ENCODE measurements at regions not wholly inside any gene's neighbourhood (a gene's known extent, or its start where the extent isn't known, plus 50 kb on each side); places are given as distances from the start of the nearest gene placed in this dataset.

DNA sequence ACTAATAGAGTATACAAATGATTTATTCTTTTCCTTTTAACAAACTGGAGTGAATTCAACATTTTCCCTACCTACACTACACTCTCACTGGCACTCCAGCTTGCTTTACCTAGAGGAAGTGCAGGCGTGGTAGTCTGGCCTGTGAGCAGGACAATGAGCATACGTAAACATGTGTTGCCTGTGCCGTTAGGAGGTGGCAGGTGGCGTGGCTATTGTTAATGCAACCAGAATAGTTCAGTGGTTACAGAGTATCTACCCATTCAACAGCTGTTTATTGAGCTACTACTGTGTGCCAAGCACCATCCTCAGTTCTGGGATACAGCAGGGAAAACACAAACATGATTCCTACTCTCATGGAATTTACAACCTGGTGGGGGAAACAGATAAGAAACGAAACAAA is 299.7 kb upstream of the KAZN start:
- no peak overlapping the region for H3K4me3 ChIP-seq (ENCODE audit: low read depth, low read length)
- CTCF ChIA-PET = no interaction called here
- POLR2A ChIA-PET = no interaction called here
- no peak for DNase-seq (ENCODE audit: low read depth, low spot score)
- TF ChIP-seq, protein P1, sequence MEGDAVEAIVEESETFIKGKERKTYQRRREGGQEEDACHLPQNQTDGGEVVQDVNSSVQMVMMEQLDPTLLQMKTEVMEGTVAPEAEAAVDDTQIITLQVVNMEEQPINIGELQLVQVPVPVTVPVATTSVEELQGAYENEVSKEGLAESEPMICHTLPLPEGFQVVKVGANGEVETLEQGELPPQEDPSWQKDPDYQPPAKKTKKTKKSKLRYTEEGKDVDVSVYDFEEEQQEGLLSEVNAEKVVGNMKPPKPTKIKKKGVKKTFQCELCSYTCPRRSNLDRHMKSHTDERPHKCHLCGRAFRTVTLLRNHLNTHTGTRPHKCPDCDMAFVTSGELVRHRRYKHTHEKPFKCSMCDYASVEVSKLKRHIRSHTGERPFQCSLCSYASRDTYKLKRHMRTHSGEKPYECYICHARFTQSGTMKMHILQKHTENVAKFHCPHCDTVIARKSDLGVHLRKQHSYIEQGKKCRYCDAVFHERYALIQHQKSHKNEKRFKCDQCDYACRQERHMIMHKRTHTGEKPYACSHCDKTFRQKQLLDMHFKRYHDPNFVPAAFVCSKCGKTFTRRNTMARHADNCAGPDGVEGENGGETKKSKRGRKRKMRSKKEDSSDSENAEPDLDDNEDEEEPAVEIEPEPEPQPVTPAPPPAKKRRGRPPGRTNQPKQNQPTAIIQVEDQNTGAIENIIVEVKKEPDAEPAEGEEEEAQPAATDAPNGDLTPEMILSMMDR (IDR thresholded peaks at IDR 0.05; ENCODE audit: insufficient read depth, low read length, missing control alignments) = no peak

DNA sequence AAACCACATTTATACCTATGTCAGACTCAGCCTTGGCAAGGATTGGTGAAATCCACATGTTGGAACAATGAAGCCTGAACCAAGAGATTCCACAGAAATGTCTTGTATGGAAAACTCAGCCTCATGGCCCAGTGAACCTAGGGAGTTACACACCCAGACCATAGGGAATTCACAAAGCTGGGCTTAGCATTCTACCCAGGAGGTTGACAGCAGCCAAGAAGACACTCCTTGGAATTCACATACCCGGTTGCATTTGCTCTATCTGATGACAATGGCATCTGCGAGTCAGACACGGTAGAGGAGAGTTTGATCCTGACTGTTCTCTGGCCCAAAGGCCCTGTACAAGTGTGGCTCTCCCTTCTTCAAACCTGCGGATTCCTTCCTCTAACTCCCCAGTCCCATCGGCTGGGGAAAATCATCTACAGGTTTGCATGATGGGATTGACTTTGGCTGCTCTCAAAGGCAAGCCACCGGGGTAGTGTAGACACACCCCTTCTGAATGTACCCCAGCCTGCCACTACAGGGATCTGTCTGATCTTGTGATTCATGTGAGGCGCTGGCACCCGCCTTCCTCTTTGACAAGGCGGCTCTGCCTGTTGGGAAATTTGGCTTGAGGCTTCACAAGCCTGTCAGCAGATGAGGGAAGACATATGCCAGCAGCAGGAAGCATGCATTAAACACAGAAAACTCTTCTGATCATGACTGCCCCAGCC is 297.3 kb upstream of the KAZN start:
- DNase-seq (ENCODE audit: low read depth, low spot score) = no peak
- TF ChIP-seq, protein P1 (IDR thresholded peaks at IDR 0.05; ENCODE audit: insufficient read depth, low read length, missing control alignments) = no peak
- POLR2A ChIA-PET = no interaction called here
- CTCF ChIA-PET = no interaction called here
- H3K4me3 ChIP-seq (ENCODE audit: low read depth, low read length) = no peak overlapping the region

DNA sequence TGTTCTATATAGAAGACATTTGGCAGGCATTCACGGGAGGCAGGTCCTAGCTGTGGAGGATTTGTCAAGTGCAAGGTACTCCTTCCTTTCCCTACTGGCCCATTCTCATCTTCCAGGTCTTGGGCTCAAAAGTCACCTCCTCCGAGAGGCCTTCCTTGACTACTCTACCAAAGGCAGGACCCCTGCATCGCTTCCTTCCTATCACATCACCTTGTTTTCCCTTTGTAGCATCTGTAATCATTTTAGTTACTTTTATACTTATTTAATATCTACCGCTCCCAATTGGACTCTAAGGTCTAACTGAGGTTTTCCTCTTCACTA is 296.8 kb upstream of the KAZN start:
- ChIA-PET POLR2A (no interaction called here), CTCF (no interaction called here)
- no peak overlapping the region for H3K4me3 ChIP-seq (ENCODE audit: low read depth, low read length)
- no peak for DNase-seq (ENCODE audit: low read depth, low spot score)
- TF ChIP-seq, protein P1 (IDR thresholded peaks at IDR 0.05; ENCODE audit: insufficient read depth, low read length, missing control alignments) = no peak

DNA sequence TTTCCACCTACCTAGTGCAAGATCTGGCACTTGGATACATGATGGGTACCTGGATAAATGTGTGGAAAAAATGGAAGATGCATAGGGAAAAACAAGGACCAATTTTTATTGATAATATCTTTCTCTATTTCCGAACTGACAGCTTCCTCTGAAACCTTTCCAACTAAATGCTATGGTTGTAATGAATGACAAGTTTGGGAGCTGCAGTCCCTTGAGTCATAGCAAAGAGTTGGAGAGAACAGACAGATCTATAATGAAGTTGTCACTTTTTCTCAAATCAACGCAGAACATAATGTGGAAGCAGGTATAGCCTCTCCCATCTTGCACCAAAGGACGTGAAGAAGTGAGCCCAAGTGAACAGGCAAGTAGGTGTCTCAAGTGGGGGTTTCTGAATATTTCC is 296.5 kb upstream of the KAZN start:
- POLR2A ChIA-PET = no interaction called here
- H3K4me3 ChIP-seq (ENCODE audit: low read depth, low read length) = no peak overlapping the region
- CTCF ChIA-PET = no interaction called here
- DNase-seq (ENCODE audit: low read depth, low spot score) = no peak
- TF ChIP-seq, protein P1 (IDR thresholded peaks at IDR 0.05; ENCODE audit: insufficient read depth, low read length, missing control alignments) = no peak

DNA sequence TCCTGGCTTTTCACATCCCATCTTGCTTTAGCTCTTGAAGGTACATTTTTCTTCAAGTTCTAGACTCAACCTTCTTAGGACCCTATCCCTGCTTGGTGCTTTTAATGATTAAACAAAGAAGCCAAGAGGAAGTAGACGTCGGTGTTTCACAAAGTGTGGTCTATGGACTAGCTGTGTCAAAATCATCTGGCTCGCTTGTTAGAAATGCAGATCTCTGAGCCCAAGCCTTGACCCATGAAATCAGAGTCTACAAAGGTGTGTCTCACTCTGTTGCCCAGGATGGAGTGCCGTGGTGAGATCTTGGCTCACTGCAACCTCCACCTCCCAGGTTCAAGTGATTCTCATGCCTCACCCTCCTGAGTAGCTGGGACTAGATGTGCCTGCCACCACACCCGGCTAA is 295.5 kb upstream of the KAZN start:
- DNase-seq (ENCODE audit: low read depth, low spot score) = no peak
- H3K4me3 ChIP-seq (ENCODE audit: low read depth, low read length) = no peak overlapping the region
- CTCF ChIA-PET = no interaction called here
- POLR2A ChIA-PET = no interaction called here
- TF ChIP-seq, protein P1 (IDR thresholded peaks at IDR 0.05; ENCODE audit: insufficient read depth, low read length, missing control alignments) = no peak

DNA sequence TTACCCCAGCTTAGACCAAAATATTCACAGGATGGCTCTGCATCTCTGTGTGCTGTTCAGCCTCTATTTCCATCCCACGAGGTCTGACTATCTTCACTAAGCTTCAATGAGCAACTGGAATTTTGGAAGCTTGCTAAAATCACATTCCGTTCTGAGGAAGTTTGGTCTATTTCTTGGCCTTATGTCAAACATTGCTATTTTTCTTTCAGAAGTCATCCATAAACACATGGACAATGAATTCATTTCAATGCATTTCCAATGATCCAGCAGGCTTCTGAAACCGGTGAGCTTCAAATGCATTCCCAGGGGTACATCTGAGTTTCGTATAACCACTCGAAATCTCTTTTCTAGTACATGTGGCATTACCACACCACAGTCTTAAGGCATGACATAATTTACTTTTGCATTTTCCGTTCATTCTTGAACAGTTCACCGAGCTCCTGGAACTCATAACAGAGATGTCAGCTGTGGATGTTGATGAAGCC is 294.1 kb upstream of the KAZN start:
- DNase-seq (ENCODE audit: low read depth, low spot score) = no peak
- ChIA-PET CTCF (no interaction called here), POLR2A (no interaction called here)
- H3K4me3 ChIP-seq (ENCODE audit: low read depth, low read length) = no peak overlapping the region
- TF ChIP-seq, protein P1 (IDR thresholded peaks at IDR 0.05; ENCODE audit: insufficient read depth, low read length, missing control alignments) = no peak
